BJ (cell line): ENCODE measurements at regions not wholly inside any gene's neighbourhood (a gene's known extent, or its start where the extent isn't known, plus 50 kb on each side); places are given as distances from the start of the nearest gene placed in this dataset.

ENCODE experiments used
- CTCF ChIA-PET: fragments of 350-600 bp; formaldehyde crosslinking; extraction: SDS; loops from one replicate; lab custom pipeline; 2021; ENCODE audit warnings: antibody characterized with exemption, inconsistent platforms; lab: Yijun Ruan, JAX
- POLR2A ChIA-PET: fragments of 300-600 bp; sonication (Branson Sonifier 250); formaldehyde crosslinking; extraction: SDS; loops from one replicate; lab custom pipeline; 2021; ENCODE audit warnings: antibody characterized with exemption; lab: Charles Lee
- DNase-seq: peaks from one replicate; pipeline ENCODE4 v3.0.0-alpha.2; 2011; ENCODE audit warnings: low read depth
- H3K27me3 ChIP-seq: 2 replicates; pipeline ENCODE4 v1.6.0; 2011; ENCODE audit warnings: low read length; ENCODE audit not compliant: control insufficient read depth, insufficient read depth
- H3K36me3 ChIP-seq: 2 replicates; pipeline ENCODE4 v1.5.1; 2011; ENCODE audit warnings: low read length; ENCODE audit not compliant: control insufficient read depth, insufficient read depth
- H3K4me3 ChIP-seq: 2 replicates; pipeline ENCODE4 v1.5.1; 2011; ENCODE audit warnings: low read depth, mild to moderate bottlenecking, control low read depth, low read length
- TF ChIP-seq, protein P1 (sequence below): IDR thresholded peaks from 2 replicates; pipeline ENCODE4 v1.5.1; 2011; ENCODE audit warnings: low read depth, mild to moderate bottlenecking, control low read depth, inconsistent platforms, low read length, moderate library complexity; ENCODE audit not compliant: insufficient read depth

DNA sequence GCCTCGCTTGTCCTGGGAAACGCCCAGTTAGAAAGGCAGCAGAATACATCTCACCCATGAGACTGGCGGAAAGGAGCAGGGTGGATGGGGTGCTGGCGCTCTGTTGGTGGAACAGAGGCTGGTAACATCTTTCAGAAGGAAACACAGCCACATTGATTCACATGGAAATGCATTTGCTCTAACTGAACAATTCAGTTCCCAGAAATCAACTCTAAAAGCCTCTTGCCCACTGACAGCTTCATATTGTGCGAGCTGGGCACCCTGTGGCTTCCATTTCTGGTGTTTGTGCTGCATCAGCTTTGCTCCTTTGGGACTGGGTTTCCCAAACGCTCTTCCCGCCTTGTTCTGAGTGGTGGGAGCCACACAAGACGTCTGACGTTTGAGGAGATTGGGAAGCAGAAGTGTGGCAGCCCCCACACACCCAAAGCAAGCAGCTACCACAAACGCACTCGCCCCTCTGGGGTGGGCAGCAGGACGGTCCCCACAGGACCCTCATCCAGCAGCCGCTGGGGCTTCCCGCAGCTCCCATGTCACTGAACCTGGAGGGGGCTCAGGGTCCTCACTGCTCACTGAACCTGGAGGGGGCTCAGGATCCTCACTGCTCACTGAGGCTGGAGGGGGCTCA is 229.5 kb downstream of the ERMARD start:
- POLR2A ChIA-PET: no interaction called here
- Histone ChIP-seq H3K27me3 (no peaks in the 10 kb centered on the region), H3K4me3 (no peak overlapping the region), H3K36me3 (no peaks in the 10 kb centered on the region)
- CTCF ChIA-PET: no interaction called here
- TF ChIP-seq, protein P1, sequence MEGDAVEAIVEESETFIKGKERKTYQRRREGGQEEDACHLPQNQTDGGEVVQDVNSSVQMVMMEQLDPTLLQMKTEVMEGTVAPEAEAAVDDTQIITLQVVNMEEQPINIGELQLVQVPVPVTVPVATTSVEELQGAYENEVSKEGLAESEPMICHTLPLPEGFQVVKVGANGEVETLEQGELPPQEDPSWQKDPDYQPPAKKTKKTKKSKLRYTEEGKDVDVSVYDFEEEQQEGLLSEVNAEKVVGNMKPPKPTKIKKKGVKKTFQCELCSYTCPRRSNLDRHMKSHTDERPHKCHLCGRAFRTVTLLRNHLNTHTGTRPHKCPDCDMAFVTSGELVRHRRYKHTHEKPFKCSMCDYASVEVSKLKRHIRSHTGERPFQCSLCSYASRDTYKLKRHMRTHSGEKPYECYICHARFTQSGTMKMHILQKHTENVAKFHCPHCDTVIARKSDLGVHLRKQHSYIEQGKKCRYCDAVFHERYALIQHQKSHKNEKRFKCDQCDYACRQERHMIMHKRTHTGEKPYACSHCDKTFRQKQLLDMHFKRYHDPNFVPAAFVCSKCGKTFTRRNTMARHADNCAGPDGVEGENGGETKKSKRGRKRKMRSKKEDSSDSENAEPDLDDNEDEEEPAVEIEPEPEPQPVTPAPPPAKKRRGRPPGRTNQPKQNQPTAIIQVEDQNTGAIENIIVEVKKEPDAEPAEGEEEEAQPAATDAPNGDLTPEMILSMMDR: no peak
- DNase-seq: no peak

- H3K36me3 ChIP-seq: no peaks in the 10 kb centered on the region
- TF ChIP-seq, protein P1: no peak
- CTCF ChIA-PET: no interaction called here
- no peaks in the 10 kb centered on the region for H3K27me3 ChIP-seq
- POLR2A ChIA-PET: no interaction called here
- no peak overlapping the region for H3K4me3 ChIP-seq
- DNase-seq: no peak
Observed at GRCh38 chr6:169979873-169980432, 228.5 kb downstream of the ERMARD start.

- CTCF ChIA-PET: no interaction called here
- TF ChIP-seq, protein P1: no peak
Observed at GRCh38 chr6:169978615-169979161, 227.3 kb downstream of the ERMARD start.

GRCh38 chr6:169977434-169978265 is 226.2 kb downstream of the ERMARD start:
- TF ChIP-seq, protein P1: no peak
- H3K4me3 ChIP-seq: no peak overlapping the region
- H3K36me3 ChIP-seq: no peaks in the 10 kb centered on the region
- DNase-seq: no peak
- CTCF ChIA-PET: no interaction called here
- POLR2A ChIA-PET: no interaction called here
- H3K27me3 ChIP-seq: no peaks in the 10 kb centered on the region

More at GRCh38 chr6:169978615-169979161, 227.3 kb downstream of the ERMARD start:
- Histone ChIP-seq H3K4me3 (no peak overlapping the region), H3K36me3 (no peaks in the 10 kb centered on the region), H3K27me3 (no peaks in the 10 kb centered on the region)
- no peak for DNase-seq
- POLR2A ChIA-PET: no interaction called here
